Osteocyte (in vitro differentiated cells): ENCODE measurements at regions not wholly inside any gene's neighbourhood (a gene's known extent, or its start where the extent isn't known, plus 50 kb on each side); places are given as distances from the start of the nearest gene placed in this dataset.
"Not testable (repeated sequence)": the region's sequence is repeated elsewhere in the genome, so short reads cannot be mapped to it uniquely, and the experiment has no call there.

ENCODE experiments used
- DNase-seq: peaks from one replicate; pipeline ENCODE4 v3.0.0; 2021; ENCODE audit warnings: mixed read lengths; ENCODE audit not compliant: unreplicated experiment; ENCODE audit errors: extremely low spot score
- H3K27ac Mint-ChIP-seq: one replicate; pipeline ENCODE4 v1.8.0; 2021; ENCODE audit warnings: mild to moderate bottlenecking, mixed read lengths; ENCODE audit not compliant: unreplicated experiment
- H3K27me3 Mint-ChIP-seq: one replicate; pipeline ENCODE4 v1.8.0; 2021; ENCODE audit warnings: mixed read lengths; ENCODE audit not compliant: unreplicated experiment
- H3K36me3 Mint-ChIP-seq: one replicate; pipeline ENCODE4 v1.8.0; 2021; ENCODE audit warnings: mixed read lengths; ENCODE audit not compliant: unreplicated experiment
- H3K4me1 Mint-ChIP-seq: one replicate; pipeline ENCODE4 v1.8.0; 2021; ENCODE audit warnings: mixed read lengths; ENCODE audit not compliant: unreplicated experiment
- H3K4me3 Mint-ChIP-seq: one replicate; pipeline ENCODE4 v1.8.0; 2021; ENCODE audit warnings: mild to moderate bottlenecking, moderate library complexity, mixed read lengths; ENCODE audit not compliant: unreplicated experiment
- H3K9me3 Mint-ChIP-seq: one replicate; pipeline ENCODE4 v1.8.0; 2021; ENCODE audit warnings: mixed read lengths; ENCODE audit not compliant: unreplicated experiment
- CTCF ChIP-seq: fragments of 200-600 bp; sonication (generic); IDR thresholded peaks from 2 replicates; pipeline ENCODE4 v1.5.0; 2021; ENCODE audit warnings: antibody characterized with exemption, mild to moderate bottlenecking, moderate library complexity

GRCh38 chr7:52340067-52340466, 695.4 kb upstream of the POM121L12 start:
- Mint-ChIP-seq H3K4me3 (no peak overlapping the region), H3K4me1 (no peaks in the 10 kb centered on the region), H3K27ac (no peak overlapping the region), H3K9me3 (peaks cover 19% of the 10 kb centered on the region), H3K27me3 (no peaks in the 10 kb centered on the region), H3K36me3 (no peaks in the 10 kb centered on the region)
- no peak for DNase-seq
- no peak for TF ChIP-seq CTCF

- H3K9me3 Mint-ChIP-seq = peaks cover 38% of the 10 kb centered on the region
- H3K27me3 Mint-ChIP-seq, H3K4me1 Mint-ChIP-seq, H3K4me3 Mint-ChIP-seq, H3K36me3 Mint-ChIP-seq, H3K27ac Mint-ChIP-seq, DNase-seq: not testable (repeated sequence)
These were observed 707.1 kb upstream of the POM121L12 start for GRCh38 chr7:52328328-52328727.

GRCh38 chr7:52325237-52325636, 710.2 kb upstream of the POM121L12 start:
- H3K27ac Mint-ChIP-seq = no peak overlapping the region
- peaks cover 54% of the 10 kb centered on the region for H3K9me3 Mint-ChIP-seq
- no peak for DNase-seq
- no peak for TF ChIP-seq CTCF
- H3K27me3 Mint-ChIP-seq = no peaks in the 10 kb centered on the region
- no peaks in the 10 kb centered on the region for H3K36me3 Mint-ChIP-seq
- H3K4me1 Mint-ChIP-seq = no peaks in the 10 kb centered on the region
- H3K4me3 Mint-ChIP-seq = no peak overlapping the region

GRCh38 chr7:52323202-52323746, 712.2 kb upstream of the POM121L12 start:
- Mint-ChIP-seq H3K4me3 (no peak overlapping the region), H3K36me3 (no peaks in the 10 kb centered on the region), H3K27me3 (no peaks in the 10 kb centered on the region), H3K9me3 (peaks cover 46% of the 10 kb centered on the region), H3K27ac (no peak overlapping the region), H3K4me1 (no peaks in the 10 kb centered on the region)
- DNase-seq = no peak
- TF ChIP-seq CTCF = no peak

- no peaks in the 10 kb centered on the region for H3K36me3 Mint-ChIP-seq
- H3K4me3 Mint-ChIP-seq = no peak overlapping the region
- no peak for TF ChIP-seq CTCF
- H3K27ac Mint-ChIP-seq = no peak overlapping the region
- no peaks in the 10 kb centered on the region for H3K4me1 Mint-ChIP-seq
- peaks cover 50% of the 10 kb centered on the region for H3K9me3 Mint-ChIP-seq
- DNase-seq = no peak
- no peaks in the 10 kb centered on the region for H3K27me3 Mint-ChIP-seq
These were observed 714.8 kb upstream of the POM121L12 start for GRCh38 chr7:52320610-52321009.

- peaks cover 50% of the 10 kb centered on the region for H3K9me3 Mint-ChIP-seq
- TF ChIP-seq CTCF = no peak
- H3K36me3 Mint-ChIP-seq = no peaks in the 10 kb centered on the region
- no peak overlapping the region for H3K4me3 Mint-ChIP-seq
- H3K27me3 Mint-ChIP-seq = no peaks in the 10 kb centered on the region
- H3K4me1 Mint-ChIP-seq = no peaks in the 10 kb centered on the region
- DNase-seq = no peak
- H3K27ac Mint-ChIP-seq = no peak overlapping the region
These were observed 717.5 kb upstream of the POM121L12 start for GRCh38 chr7:52317921-52318320.
